H9 (cell line): ENCODE measurements at regions not wholly inside any gene's neighbourhood (a gene's known extent, or its start where the extent isn't known, plus 50 kb on each side); places are given as distances from the start of the nearest gene placed in this dataset.

ENCODE experiments used
- DNase-seq: peaks from one replicate; pipeline ENCODE4 v3.0.0-alpha.2; 2017
- H2AFZ ChIP-seq: one replicate; pipeline ENCODE4 v1.6.1; 2013; ENCODE audit warnings: mild to moderate bottlenecking, low read length, control low read depth, moderate library complexity
- H2AK5ac ChIP-seq: 2 replicates; pipeline ENCODE4 v1.6.1; 2013; ENCODE audit warnings: low read length, control low read depth, mixed read lengths; ENCODE audit not compliant: insufficient read length
- H2BK120ac ChIP-seq: one replicate; pipeline ENCODE4 v1.6.1; 2013; ENCODE audit warnings: low read depth, mild to moderate bottlenecking, low read length, control low read depth, inconsistent platforms; ENCODE audit not compliant: poor library complexity, severe bottlenecking
- H2BK12ac ChIP-seq: 2 replicates; pipeline ENCODE4 v1.6.1; 2013; ENCODE audit warnings: low read length, control low read depth, mixed read lengths, low read depth; ENCODE audit not compliant: insufficient read length
- H2BK15ac ChIP-seq: 2 replicates; pipeline ENCODE4 v1.6.1; 2013; ENCODE audit warnings: low read depth, low read length, control low read depth
- H2BK20ac ChIP-seq: one replicate; pipeline ENCODE4 v1.6.1; 2013; ENCODE audit warnings: low read depth, mild to moderate bottlenecking, low read length, control low read depth, inconsistent platforms; ENCODE audit not compliant: poor library complexity, severe bottlenecking
- H2BK5ac ChIP-seq: 2 replicates; pipeline ENCODE4 v1.6.1; 2013; ENCODE audit warnings: low read length, control low read depth, mixed read lengths; ENCODE audit not compliant: insufficient read length
- H3K14ac ChIP-seq: 2 replicates; pipeline ENCODE4 v1.6.1; 2013; ENCODE audit warnings: low read length, control low read depth; ENCODE audit not compliant: insufficient read depth
- H3K18ac ChIP-seq: 2 replicates; pipeline ENCODE4 v1.6.1; 2013; ENCODE audit warnings: low read depth, mild to moderate bottlenecking, mixed read lengths, low read length, control low read depth; ENCODE audit not compliant: insufficient read length
- H3K23ac ChIP-seq: 2 replicates; pipeline ENCODE4 v1.6.1; 2013; ENCODE audit warnings: low read length, control low read depth, mixed read lengths, low read depth; ENCODE audit not compliant: insufficient read length
- H3K23me2 ChIP-seq: 2 replicates; pipeline ENCODE4 v1.6.1; 2013; ENCODE audit warnings: low read depth, mild to moderate bottlenecking, mixed read lengths, low read length, control low read depth; ENCODE audit not compliant: insufficient read length, poor library complexity, severe bottlenecking
- H3K27ac ChIP-seq: 2 replicates; pipeline ENCODE4 v1.5.1; 2013; ENCODE audit warnings: low read length, control low read depth, mixed read lengths, low read depth; ENCODE audit not compliant: insufficient read length
- H3K27me3 ChIP-seq: 2 replicates; pipeline ENCODE4 v1.6.1; 2013; ENCODE audit warnings: low read length, control low read depth, inconsistent platforms; ENCODE audit not compliant: insufficient read depth
- H3K4ac ChIP-seq: 2 replicates; pipeline ENCODE4 v1.6.1; 2013; ENCODE audit warnings: low read depth, mild to moderate bottlenecking, control low read depth, inconsistent platforms, low read length, moderate library complexity
- H3K4me1 ChIP-seq: 2 replicates; pipeline ENCODE4 v1.6.1; 2013; ENCODE audit warnings: low read length, control low read depth, inconsistent platforms; ENCODE audit not compliant: insufficient read depth
- H3K4me2 ChIP-seq: 2 replicates; pipeline ENCODE4 v1.6.1; 2013; ENCODE audit warnings: low read length, control low read depth, mixed read lengths; ENCODE audit not compliant: insufficient read length, insufficient read depth
- H3K56ac ChIP-seq: 2 replicates; pipeline ENCODE4 v1.6.1; 2013; ENCODE audit warnings: low read depth, mild to moderate bottlenecking, mixed read lengths, low read length, control low read depth; ENCODE audit not compliant: insufficient read length
- H3K79me1 ChIP-seq: 2 replicates; pipeline ENCODE4 v1.6.1; 2013; ENCODE audit warnings: low read depth, mild to moderate bottlenecking, moderate library complexity, low read length, control low read depth, inconsistent platforms; ENCODE audit not compliant: insufficient read depth, poor library complexity, severe bottlenecking
- H3K79me2 ChIP-seq: 2 replicates; pipeline ENCODE4 v1.6.1; 2013; ENCODE audit warnings: low read length, control low read depth, inconsistent platforms; ENCODE audit not compliant: insufficient read depth
- H3K9ac ChIP-seq: 2 replicates; pipeline ENCODE4 v1.6.1; 2013; ENCODE audit warnings: low read length, control low read depth, mixed read lengths; ENCODE audit not compliant: insufficient read length; ENCODE audit errors: extremely low read depth
- H3K9me3 ChIP-seq: one replicate; pipeline ENCODE4 v1.6.1; 2013; ENCODE audit warnings: low read depth, low read length, inconsistent platforms; ENCODE audit not compliant: control insufficient read depth
- H3T11ph ChIP-seq: one replicate; pipeline ENCODE4 v1.6.1; 2013; ENCODE audit warnings: mild to moderate bottlenecking, low read length, control low read depth, inconsistent platforms
- H4K20me1 ChIP-seq: one replicate; pipeline ENCODE4 v1.6.1; 2013; ENCODE audit not compliant: control insufficient read depth, insufficient read length, insufficient read depth
- H4K5ac ChIP-seq: 2 replicates; pipeline ENCODE4 v1.6.1; 2013; ENCODE audit warnings: low read depth, mild to moderate bottlenecking, mixed read lengths, low read length, control low read depth; ENCODE audit not compliant: insufficient read length
- H4K8ac ChIP-seq: replicated peaks from 2 replicates; pipeline ENCODE4 v1.6.1; 2013; ENCODE audit warnings: low read length, control low read depth, mixed read lengths, low read depth; ENCODE audit not compliant: insufficient read length
- H4K91ac ChIP-seq: 2 replicates; pipeline ENCODE4 v1.6.1; 2013; ENCODE audit warnings: low read depth, mild to moderate bottlenecking, moderate library complexity, mixed read lengths, low read length, control low read depth; ENCODE audit not compliant: insufficient read length
- H3K27ac Mint-ChIP-seq, 3 experiments: 2 replicates in 2 of 3; 3 replicates in 1 of 3; pipeline ENCODE4 v1.8.0; 2020 to 2021; ENCODE audit warnings: mixed read lengths in 3 of 3, mild to moderate bottlenecking in 1 of 3, moderate library complexity in 1 of 3
- H3K27me3 Mint-ChIP-seq: 2 replicates; pipeline ENCODE4 v1.8.0; 2021; ENCODE audit warnings: low read depth, mild to moderate bottlenecking, moderate library complexity, mixed read lengths
- H3K36me3 Mint-ChIP-seq, 3 experiments: 2 replicates in 2 of 3; 3 replicates in 1 of 3; pipeline ENCODE4 v1.8.0; 2020 to 2021; ENCODE audit warnings: low read depth in 3 of 3, mixed read lengths in 3 of 3; ENCODE audit not compliant: insufficient read depth in 1 of 3
- H3K4me1 Mint-ChIP-seq, 2 experiments: 2 replicates each; pipeline ENCODE4 v1.8.0; 2020; ENCODE audit warnings: mixed read lengths in 2 of 2
- H3K4me3 Mint-ChIP-seq, 2 experiments: 2 replicates in 1 of 2; 3 replicates in 1 of 2; pipeline ENCODE4 v1.8.0; 2020 to 2021; ENCODE audit warnings: mild to moderate bottlenecking in 2 of 2, mixed read lengths in 2 of 2, moderate library complexity in 1 of 2
- H3K9me3 Mint-ChIP-seq, 2 experiments: 2 replicates in 1 of 2; 3 replicates in 1 of 2; pipeline ENCODE4 v1.8.0; 2020; ENCODE audit warnings: mild to moderate bottlenecking in 2 of 2, mixed read lengths in 2 of 2, moderate library complexity in 1 of 2
- WGBS: extraction: QIAGEN DNeasy Blood & Tissue Kit; methylation state at CpG from one replicate; pipeline ENCODE4 v1.1.7; 2013; ENCODE audit warnings: missing lambda C conversion rate, low lambda C conversion rate, mixed read lengths; ENCODE audit not compliant: insufficient read length; ENCODE audit errors: extremely low coverage; 5-methylcytosine and 5-hydroxymethylcytosine counted together
- TF ChIP-seq, protein P1 (sequence below): fragments of 200-600 bp; sonication (generic); conservative IDR thresholded peaks from 3 replicates; pipeline ENCODE4 v1.8.0; 2021; ENCODE audit warnings: antibody characterized with exemption, mild to moderate bottlenecking

- Histone ChIP-seq H3K4me1 (no peaks in the 10 kb centered on the region), H3K23ac (no peak overlapping the region), H3K14ac (no peak overlapping the region), H3K4ac (no peak overlapping the region), H3K23me2 (no peaks in the 10 kb centered on the region), H3K18ac (no peak overlapping the region), H3K27ac (no peak overlapping the region), H3K79me1 (no peaks in the 10 kb centered on the region), H2BK5ac (no peak overlapping the region), H3K9me3 (no peaks in the 10 kb centered on the region), H2BK12ac (no peak overlapping the region), H3K27me3 (no peaks in the 10 kb centered on the region), H4K8ac (no peak overlapping the region), H4K5ac (no peak overlapping the region), H2AFZ (no peak overlapping the region), H2BK20ac (no peak overlapping the region), H4K20me1 (no peaks in the 10 kb centered on the region), H2BK120ac (no peak overlapping the region), H2BK15ac (no peak overlapping the region), H3K56ac (no peak overlapping the region), H3T11ph (no peak overlapping the region), H2AK5ac (no peak overlapping the region), H3K9ac (no peak overlapping the region), H3K4me2 (no peak overlapping the region), H4K91ac (no peak overlapping the region), H3K79me2 (no peaks in the 10 kb centered on the region)
- H3K4me1 Mint-ChIP-seq = peaks cover 2% of the 10 kb centered on the region in 2 experiments; a peak in 2 of 4 replicates
- no peak overlapping the region for H3K27ac Mint-ChIP-seq
- TF ChIP-seq, protein P1, sequence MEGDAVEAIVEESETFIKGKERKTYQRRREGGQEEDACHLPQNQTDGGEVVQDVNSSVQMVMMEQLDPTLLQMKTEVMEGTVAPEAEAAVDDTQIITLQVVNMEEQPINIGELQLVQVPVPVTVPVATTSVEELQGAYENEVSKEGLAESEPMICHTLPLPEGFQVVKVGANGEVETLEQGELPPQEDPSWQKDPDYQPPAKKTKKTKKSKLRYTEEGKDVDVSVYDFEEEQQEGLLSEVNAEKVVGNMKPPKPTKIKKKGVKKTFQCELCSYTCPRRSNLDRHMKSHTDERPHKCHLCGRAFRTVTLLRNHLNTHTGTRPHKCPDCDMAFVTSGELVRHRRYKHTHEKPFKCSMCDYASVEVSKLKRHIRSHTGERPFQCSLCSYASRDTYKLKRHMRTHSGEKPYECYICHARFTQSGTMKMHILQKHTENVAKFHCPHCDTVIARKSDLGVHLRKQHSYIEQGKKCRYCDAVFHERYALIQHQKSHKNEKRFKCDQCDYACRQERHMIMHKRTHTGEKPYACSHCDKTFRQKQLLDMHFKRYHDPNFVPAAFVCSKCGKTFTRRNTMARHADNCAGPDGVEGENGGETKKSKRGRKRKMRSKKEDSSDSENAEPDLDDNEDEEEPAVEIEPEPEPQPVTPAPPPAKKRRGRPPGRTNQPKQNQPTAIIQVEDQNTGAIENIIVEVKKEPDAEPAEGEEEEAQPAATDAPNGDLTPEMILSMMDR = no peak
- H3K27me3 Mint-ChIP-seq = no peaks in the 10 kb centered on the region
- no peak overlapping the region for H3K4me3 Mint-ChIP-seq
- H3K9me3 Mint-ChIP-seq = no peaks in the 10 kb centered on the region
- no CpG with 5 or more reads among the region's 2 CpGs for WGBS
- no peak for DNase-seq
- H3K36me3 Mint-ChIP-seq = no peaks in the 10 kb centered on the region
Observed at GRCh38 chr13:68806125-68806524, 1301.5 kb upstream of the ATXN8OS start.
